SK-N-SH (cell line): ENCODE measurements at regions not wholly inside any gene's neighbourhood (a gene's known extent, or its start where the extent isn't known, plus 50 kb on each side); places are given as distances from the start of the nearest gene placed in this dataset.

ENCODE experiments used
- CTCF ChIP-seq: fragments of 200-600 bp; sonication (generic); IDR thresholded peaks from 2 replicates; pipeline ENCODE4 v1.6.1; 2017; ENCODE audit warnings: antibody characterized with exemption, mild to moderate bottlenecking, moderate library complexity
- EZH2phosphoT487 ChIP-seq: fragments of 200-600 bp; sonication (generic); IDR thresholded peaks from 2 replicates; pipeline ENCODE4 v1.6.1; 2017; ENCODE audit warnings: low read depth, mixed run types, mild to moderate bottlenecking, antibody characterized with exemption, moderate library complexity, borderline replicate concordance
- RFX5 ChIP-seq: IDR thresholded peaks from 2 replicates; pipeline ENCODE4 v1.6.1; 2012; ENCODE audit warnings: mild to moderate bottlenecking, improper control_type of control experiment, low read length
- TF ChIP-seq, protein P1 (sequence below): IDR thresholded peaks from 2 replicates; pipeline ENCODE4 v1.4.0; 2012; ENCODE audit warnings: low read depth, borderline replicate concordance

DNA sequence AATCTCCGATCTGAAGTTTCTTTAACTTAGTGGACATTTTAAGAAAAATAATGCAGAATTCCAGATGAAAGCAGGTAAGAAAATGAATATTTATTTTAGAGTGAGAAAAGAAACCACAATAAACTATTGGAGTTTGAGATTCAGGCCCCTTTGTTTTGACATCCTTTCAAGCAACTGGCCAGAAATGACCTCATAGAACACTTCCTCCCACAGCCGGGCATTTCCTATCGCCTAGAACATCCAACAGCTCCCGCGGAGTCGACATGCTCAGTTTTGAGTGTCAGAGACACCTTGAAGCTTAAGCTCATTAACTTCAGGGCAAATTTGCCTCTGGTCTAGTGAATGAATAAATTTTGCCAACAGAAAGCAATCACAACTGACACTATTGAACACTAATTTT, 369.2 kb downstream of the TLE4 start:
- TF ChIP-seq RFX5, result no peak
- TF ChIP-seq, protein P1, sequence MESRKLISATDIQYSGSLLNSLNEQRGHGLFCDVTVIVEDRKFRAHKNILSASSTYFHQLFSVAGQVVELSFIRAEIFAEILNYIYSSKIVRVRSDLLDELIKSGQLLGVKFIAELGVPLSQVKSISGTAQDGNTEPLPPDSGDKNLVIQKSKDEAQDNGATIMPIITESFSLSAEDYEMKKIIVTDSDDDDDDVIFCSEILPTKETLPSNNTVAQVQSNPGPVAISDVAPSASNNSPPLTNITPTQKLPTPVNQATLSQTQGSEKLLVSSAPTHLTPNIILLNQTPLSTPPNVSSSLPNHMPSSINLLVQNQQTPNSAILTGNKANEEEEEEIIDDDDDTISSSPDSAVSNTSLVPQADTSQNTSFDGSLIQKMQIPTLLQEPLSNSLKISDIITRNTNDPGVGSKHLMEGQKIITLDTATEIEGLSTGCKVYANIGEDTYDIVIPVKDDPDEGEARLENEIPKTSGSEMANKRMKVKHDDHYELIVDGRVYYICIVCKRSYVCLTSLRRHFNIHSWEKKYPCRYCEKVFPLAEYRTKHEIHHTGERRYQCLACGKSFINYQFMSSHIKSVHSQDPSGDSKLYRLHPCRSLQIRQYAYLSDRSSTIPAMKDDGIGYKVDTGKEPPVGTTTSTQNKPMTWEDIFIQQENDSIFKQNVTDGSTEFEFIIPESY, result no peak
- TF ChIP-seq EZH2phosphoT487, result no peak
- no peak for TF ChIP-seq CTCF
